GM19023 (cell line): ENCODE measurements at regions not wholly inside any gene's neighbourhood (a gene's known extent, or its start where the extent isn't known, plus 50 kb on each side); places are given as distances from the start of the nearest gene placed in this dataset.

Experiments used
- ATAC-seq: cut with Tn5 transposase; IDR thresholded peaks from one replicate; pipeline ENCODE4 v1.9.1; 2021; ENCODE audit warnings: mild to moderate bottlenecking, moderate library complexity; ENCODE audit not compliant: unreplicated experiment

GRCh38 chr3:41026394-41027177, 172.7 kb upstream of the CTNNB1 start:
- ATAC-seq, result no peak

- ATAC-seq, result no peak
Observed at GRCh38 chr3:41029356-41029755, 169.9 kb upstream of the CTNNB1 start.

GRCh38 chr3:41030220-41030619, 169.1 kb upstream of the CTNNB1 start:
- no peak for ATAC-seq

GRCh38 chr3:41031401-41031800, 167.9 kb upstream of the CTNNB1 start:
- no peak for ATAC-seq

GRCh38 chr3:41033956-41034519, 165.3 kb upstream of the CTNNB1 start:
- no peak for ATAC-seq

- no peak for ATAC-seq
Observed at GRCh38 chr3:41035456-41036022, 163.8 kb upstream of the CTNNB1 start.

- no peak for ATAC-seq
Observed at GRCh38 chr3:41037651-41038334, 161.5 kb upstream of the CTNNB1 start.

GRCh38 chr3:41040256-41040655, 159.0 kb upstream of the CTNNB1 start:
- ATAC-seq, result no peak

GRCh38 chr3:41041462-41041861, 157.8 kb upstream of the CTNNB1 start:
- ATAC-seq, result no peak

- no peak for ATAC-seq
Observed at GRCh38 chr3:41041899-41042298, 157.4 kb upstream of the CTNNB1 start.

- no peak for ATAC-seq
Observed at GRCh38 chr3:41044523-41044922, 154.8 kb upstream of the CTNNB1 start.

GRCh38 chr3:41045491-41045890, 153.8 kb upstream of the CTNNB1 start:
- no peak for ATAC-seq

GRCh38 chr3:41050144-41050543, 149.2 kb upstream of the CTNNB1 start:
- no peak for ATAC-seq

GRCh38 chr3:41053220-41053619, 146.1 kb upstream of the CTNNB1 start:
- no peak for ATAC-seq

- ATAC-seq, result no peak
Observed at GRCh38 chr3:41060106-41060505, 139.2 kb upstream of the CTNNB1 start.

- no peak for ATAC-seq
Observed at GRCh38 chr3:41064070-41064469, 135.2 kb upstream of the CTNNB1 start.

GRCh38 chr3:41064526-41064925, 134.8 kb upstream of the CTNNB1 start:
- ATAC-seq, result no peak

- ATAC-seq, result no peak
Observed at GRCh38 chr3:41065340-41065739, 134.0 kb upstream of the CTNNB1 start.

- ATAC-seq, result no peak
Observed at GRCh38 chr3:41073190-41073589, 126.1 kb upstream of the CTNNB1 start.

GRCh38 chr3:41075975-41076374, 123.3 kb upstream of the CTNNB1 start:
- no peak for ATAC-seq

GRCh38 chr3:41076399-41076798, 122.9 kb upstream of the CTNNB1 start:
- ATAC-seq, result no peak

GRCh38 chr3:41080141-41080540, 119.2 kb upstream of the CTNNB1 start:
- ATAC-seq, result no peak
